GM21515 (cell line): ENCODE measurements at regions not wholly inside any gene's neighbourhood (a gene's known extent, or its start where the extent isn't known, plus 50 kb on each side); places are given as distances from the start of the nearest gene placed in this dataset.

ENCODE experiments used
- ATAC-seq: cut with Tn5 transposase; IDR thresholded peaks from one replicate; pipeline ENCODE4 v1.9.1; 2021; ENCODE audit not compliant: unreplicated experiment

- no peak for ATAC-seq
Observed at GRCh38 chr7:17158261-17158660, 140.2 kb upstream of the AHR start.

GRCh38 chr7:17159500-17160037 lies 138.9 kb upstream of the AHR start:
- peak; percentile 89 for ATAC-seq

- peak; percentile 93 for ATAC-seq
Observed at GRCh38 chr7:17166824-17167379, 131.6 kb upstream of the AHR start.

- ATAC-seq = no peak
Observed at GRCh38 chr7:17168416-17168815, 130.0 kb upstream of the AHR start.

GRCh38 chr7:17171427-17171826 lies 127.0 kb upstream of the AHR start:
- ATAC-seq = no peak

- no peak for ATAC-seq
Observed at GRCh38 chr7:17176371-17177032, 122.0 kb upstream of the AHR start.

GRCh38 chr7:17178545-17178944 lies 119.9 kb upstream of the AHR start:
- no peak for ATAC-seq

GRCh38 chr7:17181482-17181881 lies 117.0 kb upstream of the AHR start:
- ATAC-seq = no peak

- ATAC-seq = no peak
Observed at GRCh38 chr7:17183630-17184328, 114.7 kb upstream of the AHR start.

GRCh38 chr7:17184805-17185689 lies 113.4 kb upstream of the AHR start:
- ATAC-seq = peak; percentile 28

- peak; percentile 98 for ATAC-seq
Observed at GRCh38 chr7:17185690-17186070, 112.8 kb upstream of the AHR start.

GRCh38 chr7:17186745-17187530 lies 111.5 kb upstream of the AHR start:
- ATAC-seq = no peak

GRCh38 chr7:17194656-17195055 lies 103.8 kb upstream of the AHR start:
- ATAC-seq = no peak

GRCh38 chr7:17195576-17195975 lies 102.9 kb upstream of the AHR start:
- peak; percentile 94 for ATAC-seq

GRCh38 chr7:17205910-17206309 lies 92.5 kb upstream of the AHR start:
- ATAC-seq = no peak

GRCh38 chr7:17206349-17206905 lies 92.0 kb upstream of the AHR start:
- ATAC-seq = no peak

GRCh38 chr7:17207220-17207619 lies 91.2 kb upstream of the AHR start:
- ATAC-seq = no peak

- no peak for ATAC-seq
Observed at GRCh38 chr7:17209101-17209500, 89.4 kb upstream of the AHR start.

GRCh38 chr7:17211307-17211836 lies 87.1 kb upstream of the AHR start:
- ATAC-seq = no peak

GRCh38 chr7:17212188-17212587 lies 86.3 kb upstream of the AHR start:
- ATAC-seq = no peak
